BJ (cell line): ENCODE measurements at regions not wholly inside any gene's neighbourhood (a gene's known extent, or its start where the extent isn't known, plus 50 kb on each side); places are given as distances from the start of the nearest gene placed in this dataset.

Source experiments
- CTCF ChIA-PET: fragments of 350-600 bp; formaldehyde crosslinking; extraction: SDS; loops from one replicate; lab custom pipeline; 2021; ENCODE audit warnings: antibody characterized with exemption, inconsistent platforms; lab: Yijun Ruan, JAX
- POLR2A ChIA-PET: fragments of 300-600 bp; sonication (Branson Sonifier 250); formaldehyde crosslinking; extraction: SDS; loops from one replicate; lab custom pipeline; 2021; ENCODE audit warnings: antibody characterized with exemption; lab: Charles Lee
- DNase-seq: peaks from one replicate; pipeline ENCODE4 v3.0.0-alpha.2; 2011; ENCODE audit warnings: low read depth
- H3K27me3 ChIP-seq: 2 replicates; pipeline ENCODE4 v1.6.0; 2011; ENCODE audit warnings: low read length; ENCODE audit not compliant: control insufficient read depth, insufficient read depth
- H3K36me3 ChIP-seq: 2 replicates; pipeline ENCODE4 v1.5.1; 2011; ENCODE audit warnings: low read length; ENCODE audit not compliant: control insufficient read depth, insufficient read depth
- H3K4me3 ChIP-seq: 2 replicates; pipeline ENCODE4 v1.5.1; 2011; ENCODE audit warnings: low read depth, mild to moderate bottlenecking, control low read depth, low read length
- TF ChIP-seq, protein P1 (sequence below): IDR thresholded peaks from 2 replicates; pipeline ENCODE4 v1.5.1; 2011; ENCODE audit warnings: low read depth, mild to moderate bottlenecking, control low read depth, inconsistent platforms, low read length, moderate library complexity; ENCODE audit not compliant: insufficient read depth

DNA sequence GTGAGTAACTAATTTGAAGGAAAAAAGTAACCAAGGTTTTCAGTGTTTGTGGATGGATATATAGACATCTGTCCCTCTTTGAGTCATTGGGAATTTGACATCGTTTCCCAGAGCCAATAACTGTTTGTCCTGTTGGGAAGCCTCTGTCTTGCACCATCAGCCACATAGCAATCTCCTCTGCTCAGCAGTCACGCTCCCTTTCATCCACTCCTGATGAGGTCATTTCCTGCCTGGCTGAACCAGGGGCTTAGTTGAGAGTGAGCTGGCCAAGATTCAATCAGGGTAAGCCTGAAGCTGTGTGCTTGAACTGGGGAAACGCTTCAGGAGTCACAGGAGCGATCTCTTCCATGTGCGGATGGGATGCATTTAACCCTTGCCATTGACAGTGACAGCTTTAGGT is 121.5 kb upstream of the FOXQ1 start:
- Histone ChIP-seq H3K36me3 (no peaks in the 10 kb centered on the region), H3K4me3 (no peak overlapping the region), H3K27me3 (no peaks in the 10 kb centered on the region)
- ChIA-PET CTCF (interaction anchor here (1.1 kb wide), 1 partner anchor 10 kb away, joined by 3 read pairs; no protein-coding TSS in a partner anchor), POLR2A (no interaction called here)
- TF ChIP-seq, protein P1, sequence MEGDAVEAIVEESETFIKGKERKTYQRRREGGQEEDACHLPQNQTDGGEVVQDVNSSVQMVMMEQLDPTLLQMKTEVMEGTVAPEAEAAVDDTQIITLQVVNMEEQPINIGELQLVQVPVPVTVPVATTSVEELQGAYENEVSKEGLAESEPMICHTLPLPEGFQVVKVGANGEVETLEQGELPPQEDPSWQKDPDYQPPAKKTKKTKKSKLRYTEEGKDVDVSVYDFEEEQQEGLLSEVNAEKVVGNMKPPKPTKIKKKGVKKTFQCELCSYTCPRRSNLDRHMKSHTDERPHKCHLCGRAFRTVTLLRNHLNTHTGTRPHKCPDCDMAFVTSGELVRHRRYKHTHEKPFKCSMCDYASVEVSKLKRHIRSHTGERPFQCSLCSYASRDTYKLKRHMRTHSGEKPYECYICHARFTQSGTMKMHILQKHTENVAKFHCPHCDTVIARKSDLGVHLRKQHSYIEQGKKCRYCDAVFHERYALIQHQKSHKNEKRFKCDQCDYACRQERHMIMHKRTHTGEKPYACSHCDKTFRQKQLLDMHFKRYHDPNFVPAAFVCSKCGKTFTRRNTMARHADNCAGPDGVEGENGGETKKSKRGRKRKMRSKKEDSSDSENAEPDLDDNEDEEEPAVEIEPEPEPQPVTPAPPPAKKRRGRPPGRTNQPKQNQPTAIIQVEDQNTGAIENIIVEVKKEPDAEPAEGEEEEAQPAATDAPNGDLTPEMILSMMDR, result no peak
- DNase-seq, result peak; percentile 91

DNA sequence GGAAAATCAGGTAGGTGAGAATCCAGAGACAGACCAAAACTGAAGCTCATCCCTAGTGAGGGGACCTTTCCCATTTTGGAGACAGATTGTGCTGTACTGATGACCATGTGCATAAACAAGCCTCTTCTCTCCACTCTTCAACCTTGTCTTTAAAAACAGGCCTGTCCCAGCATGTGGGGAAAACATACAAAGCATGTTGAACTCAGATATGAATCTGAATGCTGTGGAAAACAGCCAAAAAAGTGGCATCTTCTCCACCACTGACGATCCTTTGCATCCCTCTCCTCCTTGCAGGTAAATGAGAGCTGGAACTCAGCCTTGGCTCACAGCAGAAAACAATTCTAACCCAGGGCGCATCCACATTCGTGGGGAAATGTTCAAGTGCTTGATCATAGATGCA is 123.7 kb upstream of the FOXQ1 start:
- TF ChIP-seq, protein P1, result no peak
- CTCF ChIA-PET, result interaction anchor here (0.6 to 0.7 kb wide), 2 partner anchors 20 to 203 kb away, joined by 3 read pairs; no protein-coding TSS in a partner anchor
- DNase-seq, result no peak

DNA sequence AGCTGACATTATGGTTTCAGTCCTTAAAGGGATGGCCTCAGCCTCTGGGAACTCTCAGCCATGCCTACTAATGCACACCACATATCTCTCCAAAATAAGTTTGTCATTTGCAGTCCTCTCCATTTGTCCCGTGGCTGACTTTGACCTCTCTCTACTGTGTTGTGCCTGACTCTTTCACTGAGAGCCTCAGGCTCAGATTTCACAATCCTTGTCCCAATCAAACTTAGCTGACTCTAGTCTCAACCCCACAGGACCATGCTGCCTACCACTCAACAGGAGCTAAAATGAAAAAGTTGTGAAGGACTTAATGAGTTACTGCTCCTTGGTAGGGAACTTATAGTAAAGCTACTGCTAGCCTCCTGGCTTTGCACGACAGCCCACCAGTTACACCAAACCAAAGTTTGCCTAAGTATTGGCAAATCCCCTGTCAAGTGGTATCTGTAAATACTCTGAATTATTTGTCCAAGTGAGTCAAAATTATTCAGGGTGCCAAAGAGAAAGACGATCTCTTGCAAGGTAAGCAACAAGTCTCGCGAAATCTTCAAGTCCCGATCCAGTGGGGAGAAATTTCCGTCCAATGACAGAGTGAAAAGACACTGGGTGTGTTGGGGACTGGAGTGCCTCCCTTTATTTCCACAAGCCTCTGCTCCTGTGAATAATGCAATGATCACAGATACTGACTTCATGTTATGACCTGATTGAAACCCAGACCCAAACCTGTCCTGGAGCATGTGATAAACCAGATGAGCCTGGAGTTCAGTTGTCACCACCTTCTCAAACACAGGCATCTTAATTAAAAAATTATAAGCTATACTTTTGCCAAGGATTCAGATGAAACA is 124.4 kb upstream of the FOXQ1 start:
- TF ChIP-seq, protein P1, result no peak
- no peak for DNase-seq
- Histone ChIP-seq H3K36me3 (no peaks in the 10 kb centered on the region), H3K27me3 (no peaks in the 10 kb centered on the region), H3K4me3 (no peak overlapping the region)
- CTCF ChIA-PET, result interaction anchor here (0.5 kb wide), 1 partner anchor 33 kb away, joined by 3 read pairs; no protein-coding TSS in a partner anchor
- POLR2A ChIA-PET, result interaction anchor here (0.6 kb wide), 1 partner anchor 261 kb away, joined by 3 read pairs; no protein-coding TSS in a partner anchor

More for the DNA sequence above, 123.7 kb upstream of the FOXQ1 start:
- POLR2A ChIA-PET, result no interaction called here
- no peaks in the 10 kb centered on the region for H3K36me3 ChIP-seq
- no peak overlapping the region for H3K4me3 ChIP-seq
- H3K27me3 ChIP-seq, result no peaks in the 10 kb centered on the region

DNA sequence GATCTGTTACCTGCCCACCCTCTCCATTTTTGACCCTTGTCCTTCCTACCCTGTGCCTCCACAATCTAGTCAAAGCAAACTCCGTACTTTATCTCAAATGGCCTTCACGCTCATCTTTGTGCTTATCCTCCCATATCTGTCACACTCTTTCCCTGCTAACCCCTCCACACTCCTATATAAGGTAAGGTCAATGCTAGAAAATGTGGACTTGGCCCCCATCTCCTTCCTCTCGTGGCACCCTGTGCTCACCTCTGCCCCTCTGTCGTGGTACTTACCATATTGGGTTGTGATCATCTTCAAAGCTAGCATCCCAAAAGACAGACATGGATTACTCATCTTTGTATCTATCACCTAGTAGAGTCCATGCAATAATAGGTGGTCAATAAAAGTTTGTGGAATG is 127.6 kb upstream of the FOXQ1 start:
- ChIA-PET POLR2A (no interaction called here), CTCF (no interaction called here)
- Histone ChIP-seq H3K27me3 (no peaks in the 10 kb centered on the region), H3K4me3 (no peak overlapping the region), H3K36me3 (no peaks in the 10 kb centered on the region)
- TF ChIP-seq, protein P1, result no peak
- DNase-seq, result no peak

DNA sequence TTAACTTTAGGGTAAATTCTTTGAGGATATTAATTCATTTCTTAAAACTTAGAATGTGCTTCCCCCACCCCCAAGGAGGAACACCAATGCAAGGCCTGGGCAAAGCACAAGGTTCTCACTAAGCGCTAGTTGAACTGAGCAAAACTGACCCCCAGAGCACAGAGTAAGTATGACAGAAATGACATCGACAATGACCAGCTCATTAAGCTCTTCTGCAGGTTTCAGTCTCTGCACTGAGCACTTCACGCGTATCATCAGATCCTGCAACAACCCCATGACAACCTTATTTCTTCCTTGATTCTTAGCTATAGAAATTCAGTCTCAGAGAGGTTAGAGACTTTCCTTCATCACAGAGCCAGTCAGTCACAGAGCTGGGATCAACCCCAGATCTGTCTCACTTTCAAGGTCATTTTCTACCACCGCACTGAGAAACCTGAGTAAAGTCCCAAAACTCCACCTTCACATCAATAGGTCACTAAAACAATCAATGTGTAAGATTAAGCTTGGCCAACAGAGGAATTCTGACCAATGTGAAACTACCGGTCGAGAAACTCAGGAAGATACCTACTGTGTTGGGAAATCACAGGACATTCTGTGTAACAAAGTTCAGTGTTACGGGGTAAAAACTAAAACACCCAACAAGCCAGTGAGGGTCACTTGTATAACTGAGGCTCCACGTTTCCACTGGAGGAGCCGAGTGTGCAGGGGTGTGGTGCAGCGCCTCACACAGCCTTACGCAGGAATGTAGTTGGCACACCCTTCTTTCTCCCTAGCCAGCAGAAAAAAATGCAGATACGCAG is 129.0 kb upstream of the FOXQ1 start:
- Histone ChIP-seq H3K4me3 (no peak overlapping the region), H3K27me3 (no peaks in the 10 kb centered on the region), H3K36me3 (no peaks in the 10 kb centered on the region)
- CTCF ChIA-PET, result interaction anchor here (0.6 kb wide), 1 partner anchor 188 kb away, joined by 3 read pairs; no protein-coding TSS in a partner anchor
- POLR2A ChIA-PET, result no interaction called here
- no peak for DNase-seq
- TF ChIP-seq, protein P1, result no peak
